DND-41 (cell line): ENCODE measurements at regions not wholly inside any gene's neighbourhood (a gene's known extent, or its start where the extent isn't known, plus 50 kb on each side); places are given as distances from the start of the nearest gene placed in this dataset.

ENCODE experiments used
- CTCF ChIP-seq: IDR thresholded peaks from 2 replicates; pipeline ENCODE4 v1.5.1; 2012; ENCODE audit warnings: borderline replicate concordance, low read length, moderate library complexity, mild to moderate bottlenecking; ENCODE audit not compliant: poor library complexity, severe bottlenecking; ENCODE audit errors: extremely low read depth
- EZH2 ChIP-seq: IDR thresholded peaks from 3 replicates; pipeline ENCODE4 v1.6.1; 2012; ENCODE audit warnings: borderline replicate concordance, low read depth, mild to moderate bottlenecking, moderate library complexity, low read length, inconsistent platforms; ENCODE audit not compliant: severe bottlenecking

- TF ChIP-seq EZH2 (no peak), CTCF (no peak)
Observed at GRCh38 chr13:67318398-67318797, 88.3 kb upstream of the PCDH9 start.
